ENCODE measurements at regions not wholly inside any gene's neighbourhood (a gene's known extent, or its start where the extent isn't known, plus 50 kb on each side); places are given as distances from the start of the nearest gene placed in this dataset.

GRCh38 chr7:149696280-149696679, 77.1 kb downstream of the ZNF467 start:
- DNase-seq: no peak
- Histone ChIP-seq H3K4me3 (no peak overlapping the region), H3K4me1 (no peaks in the 10 kb centered on the region)

GRCh38 chr7:149692557-149692982, 80.8 kb downstream of the ZNF467 start:
- intact Hi-C loops (cut with DNase I): no loop called here
- H3K27me3 ChIP-seq: peaks cover 28 to 70% of the 10 kb centered on the region in 2 donors
- no peaks in the 10 kb centered on the region for H3K36me3 ChIP-seq
- DNase-seq: no peak
- TF ChIP-seq, protein P1, sequence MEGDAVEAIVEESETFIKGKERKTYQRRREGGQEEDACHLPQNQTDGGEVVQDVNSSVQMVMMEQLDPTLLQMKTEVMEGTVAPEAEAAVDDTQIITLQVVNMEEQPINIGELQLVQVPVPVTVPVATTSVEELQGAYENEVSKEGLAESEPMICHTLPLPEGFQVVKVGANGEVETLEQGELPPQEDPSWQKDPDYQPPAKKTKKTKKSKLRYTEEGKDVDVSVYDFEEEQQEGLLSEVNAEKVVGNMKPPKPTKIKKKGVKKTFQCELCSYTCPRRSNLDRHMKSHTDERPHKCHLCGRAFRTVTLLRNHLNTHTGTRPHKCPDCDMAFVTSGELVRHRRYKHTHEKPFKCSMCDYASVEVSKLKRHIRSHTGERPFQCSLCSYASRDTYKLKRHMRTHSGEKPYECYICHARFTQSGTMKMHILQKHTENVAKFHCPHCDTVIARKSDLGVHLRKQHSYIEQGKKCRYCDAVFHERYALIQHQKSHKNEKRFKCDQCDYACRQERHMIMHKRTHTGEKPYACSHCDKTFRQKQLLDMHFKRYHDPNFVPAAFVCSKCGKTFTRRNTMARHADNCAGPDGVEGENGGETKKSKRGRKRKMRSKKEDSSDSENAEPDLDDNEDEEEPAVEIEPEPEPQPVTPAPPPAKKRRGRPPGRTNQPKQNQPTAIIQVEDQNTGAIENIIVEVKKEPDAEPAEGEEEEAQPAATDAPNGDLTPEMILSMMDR (IDR thresholded peaks at IDR 0.05): no peak
- H3K4me1 ChIP-seq: no peaks in the 10 kb centered on the region
- no peak for ATAC-seq
- no peak overlapping the region for H3K27ac ChIP-seq
- H3K4me3 ChIP-seq: no peak overlapping the region
- peaks cover 0 to 7% of the 10 kb centered on the region in 2 donors for H3K9me3 ChIP-seq

More at GRCh38 chr7:149696280-149696679, 77.1 kb downstream of the ZNF467 start:
- no peak for ATAC-seq
- peaks cover 19 to 47% of the 10 kb centered on the region in 2 donors for H3K27me3 ChIP-seq
- intact Hi-C loops (cut with DNase I): no loop called here
- H3K9me3 ChIP-seq: peaks cover 0 to 28% of the 10 kb centered on the region in 2 donors
- no peak overlapping the region for H3K27ac ChIP-seq
- TF ChIP-seq, protein P1 (IDR thresholded peaks at IDR 0.05): no peak
- no peaks in the 10 kb centered on the region for H3K36me3 ChIP-seq

- TF ChIP-seq, protein P1 (IDR thresholded peaks at IDR 0.05): no peak
- H3K9me3 ChIP-seq: peaks cover 0 to 3% of the 10 kb centered on the region in 2 donors
- no peak overlapping the region for H3K27ac ChIP-seq
- H3K4me3 ChIP-seq: no peak overlapping the region
- peaks cover 28 to 70% of the 10 kb centered on the region in 2 donors for H3K27me3 ChIP-seq
- intact Hi-C loops (cut with DNase I): no loop called here
- ATAC-seq (no peak), DNase-seq (no peak)
- H3K36me3 ChIP-seq: no peaks in the 10 kb centered on the region
- H3K4me1 ChIP-seq: no peaks in the 10 kb centered on the region
These were observed 81.3 kb downstream of the ZNF467 start for GRCh38 chr7:149692056-149692455.

GRCh38 chr7:149690688-149691446, 82.5 kb downstream of the ZNF467 start:
- intact Hi-C loops (cut with DNase I): no loop called here

DNA sequence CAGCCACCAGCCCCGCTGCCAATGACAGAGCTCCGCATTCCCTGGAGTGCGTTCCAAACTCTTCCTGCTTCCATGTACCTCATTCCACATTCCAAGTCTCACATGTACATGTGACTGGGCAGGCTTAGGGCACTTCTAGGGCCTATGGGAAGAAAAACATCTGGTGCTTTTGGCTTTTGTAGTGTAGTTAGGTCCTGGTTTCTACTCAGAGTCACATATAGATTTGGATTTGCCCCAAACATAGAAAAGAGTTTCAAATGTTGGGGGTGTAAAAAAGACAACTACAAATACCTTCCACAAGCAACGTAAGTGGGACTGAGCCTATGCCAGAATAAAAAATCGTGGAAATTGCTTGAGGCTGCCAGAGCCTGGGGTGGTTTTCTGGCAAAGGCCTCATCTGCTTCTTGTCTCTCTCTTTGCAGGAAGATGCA, 84.1 kb downstream of the ZNF467 start:
- no peak for DNase-seq
- no peak for ATAC-seq
- peaks cover 0 to 3% of the 10 kb centered on the region in 2 donors for H3K9me3 ChIP-seq
- TF ChIP-seq, protein P1 (IDR thresholded peaks at IDR 0.05): no peak
- no peaks in the 10 kb centered on the region for H3K36me3 ChIP-seq
- H3K4me3 ChIP-seq: no peak overlapping the region
- H3K27ac ChIP-seq: no peak overlapping the region
- intact Hi-C loops (cut with DNase I): no loop called here
- H3K27me3 ChIP-seq: peaks cover 28 to 53% of the 10 kb centered on the region in 2 donors
- peaks cover 0 to 4% of the 10 kb centered on the region in 2 donors for H3K4me1 ChIP-seq

More at GRCh38 chr7:149690688-149691446, 82.5 kb downstream of the ZNF467 start:
- DNase-seq: peak in 1 of 4 donors; percentile 40
- peak; percentile 48 for ATAC-seq
- H3K36me3 ChIP-seq: no peaks in the 10 kb centered on the region
- TF ChIP-seq, protein P1 (IDR thresholded peaks at IDR 0.05): no peak
- no peaks in the 10 kb centered on the region for H3K4me1 ChIP-seq
- H3K27me3 ChIP-seq: peaks cover 28 to 69% of the 10 kb centered on the region in 2 donors
- no peak overlapping the region for H3K27ac ChIP-seq
- H3K9me3 ChIP-seq: peaks cover 0 to 3% of the 10 kb centered on the region in 2 donors
- no peak overlapping the region for H3K4me3 ChIP-seq

Measured in left lung (tissue), 4 donors.